ENCODE measurements at regions not wholly inside any gene's neighbourhood (a gene's known extent, or its start where the extent isn't known, plus 50 kb on each side); places are given as distances from the start of the nearest gene placed in this dataset.

DNA sequence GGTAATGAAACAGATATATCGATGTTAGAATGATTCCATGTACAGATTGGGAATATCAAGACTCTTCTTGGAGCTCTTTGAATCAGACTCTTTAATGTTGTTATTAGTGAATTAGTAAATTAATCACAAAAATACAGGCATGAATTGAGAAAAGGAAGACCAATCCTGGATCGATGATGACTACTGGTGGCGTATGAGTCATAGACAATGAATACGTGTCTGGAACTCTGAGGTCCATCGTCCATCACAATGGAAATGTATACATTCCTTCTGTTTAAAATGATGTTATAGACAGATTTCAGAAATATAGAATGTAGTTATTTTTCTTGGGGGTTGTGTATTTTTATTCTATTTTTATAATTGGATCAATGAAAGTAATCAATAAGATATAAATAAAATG, 80.2 kb upstream of the RTL1 start:
- TF ChIP-seq, protein P1, sequence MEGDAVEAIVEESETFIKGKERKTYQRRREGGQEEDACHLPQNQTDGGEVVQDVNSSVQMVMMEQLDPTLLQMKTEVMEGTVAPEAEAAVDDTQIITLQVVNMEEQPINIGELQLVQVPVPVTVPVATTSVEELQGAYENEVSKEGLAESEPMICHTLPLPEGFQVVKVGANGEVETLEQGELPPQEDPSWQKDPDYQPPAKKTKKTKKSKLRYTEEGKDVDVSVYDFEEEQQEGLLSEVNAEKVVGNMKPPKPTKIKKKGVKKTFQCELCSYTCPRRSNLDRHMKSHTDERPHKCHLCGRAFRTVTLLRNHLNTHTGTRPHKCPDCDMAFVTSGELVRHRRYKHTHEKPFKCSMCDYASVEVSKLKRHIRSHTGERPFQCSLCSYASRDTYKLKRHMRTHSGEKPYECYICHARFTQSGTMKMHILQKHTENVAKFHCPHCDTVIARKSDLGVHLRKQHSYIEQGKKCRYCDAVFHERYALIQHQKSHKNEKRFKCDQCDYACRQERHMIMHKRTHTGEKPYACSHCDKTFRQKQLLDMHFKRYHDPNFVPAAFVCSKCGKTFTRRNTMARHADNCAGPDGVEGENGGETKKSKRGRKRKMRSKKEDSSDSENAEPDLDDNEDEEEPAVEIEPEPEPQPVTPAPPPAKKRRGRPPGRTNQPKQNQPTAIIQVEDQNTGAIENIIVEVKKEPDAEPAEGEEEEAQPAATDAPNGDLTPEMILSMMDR (IDR thresholded peaks at IDR 0.05), result no peak
- TF ChIP-seq TCF7L2 (IDR thresholded peaks at IDR 0.05; ENCODE audit: low read depth, low read length) (no peak), POLR2AphosphoS5 (IDR thresholded peaks at IDR 0.05; ENCODE audit: low read depth, low read length) (no peak)

All from Panc1 (cell line).